Pancreas (tissue), 10 donors: ENCODE measurements at regions not wholly inside any gene's neighbourhood (a gene's known extent, or its start where the extent isn't known, plus 50 kb on each side); places are given as distances from the start of the nearest gene placed in this dataset.

Experiments used
- ATAC-seq, 4 donors: fragments of 200-7000 bp; cut with Tn5 transposase; one replicate each; pipeline versions ENCODE4 v1.8.0 to v1.9.1; 2020; ENCODE audit warnings: mild to moderate bottlenecking in 4 of 4, moderate library complexity in 4 of 4
- DNase-seq, 6 donors: peaks; one replicate each; pipeline ENCODE4 v3.0.0-alpha.2; 2020
- FAIRE-seq: peaks from 2 replicates; lab custom pipeline; 2012; peaks lifted over from hg19 to GRCh38; lab: Jason Lieb, UNC
- H3K27ac ChIP-seq, 4 donors: fragments of 200-600 bp; sonication (generic); 1 replicate in 3 of 4; 2 replicates in 1 of 4; pipeline versions ENCODE4 v1.5.0 to v1.8.0; 2020
- H3K27me3 ChIP-seq, 4 donors: fragments of 200-600 bp; one replicate each; pipeline ENCODE4 v1.8.0; 2021
- H3K36me3 ChIP-seq, 3 donors: fragments of 200-600 bp; sonication (generic) in 1 of 3; one replicate each; pipeline versions ENCODE4 v1.5.0 to v1.8.0; 2020 to 2021
- H3K4me1 ChIP-seq, 3 donors: fragments of 200-600 bp; one replicate each; pipeline ENCODE4 v1.8.0; 2021
- H3K4me3 ChIP-seq, 4 donors: fragments of 200-600 bp; sonication (generic) in 2 of 4; one replicate each; pipeline versions ENCODE4 v1.5.0 to v1.8.0; 2020 to 2021
- H3K9me3 ChIP-seq, 4 donors: fragments of 200-600 bp; one replicate each; pipeline ENCODE4 v1.8.0; 2021
- WGBS, 2 donors: extraction: QIAGEN DNeasy Blood & Tissue Kit; methylation state at CpG; one replicate each; pipeline ENCODE4 v1.1.7; 2013; 5-methylcytosine and 5-hydroxymethylcytosine counted together
- intact Hi-C, 3 donors: fragments of 100-400 bp; cut with DNase I; formaldehyde crosslinking; loops; one replicate each; pipeline versions ENCODE4 v1.11.1 to v1.14.2; 2022
- TF ChIP-seq, protein P1 (sequence below), 4 donors: fragments of 200-600 bp; sonication (generic) in 3 of 4; IDR thresholded peaks; one replicate each; pipeline versions ENCODE4 v1.5.0 to v1.8.0; 2021; ENCODE audit warnings: antibody characterized with exemption in 4 of 4
- donor health status: healthy with polysubstance abuse.
- donor health status: DM: no; HTN: no; CAD: no; lungs with moderate emphysema.
- donor health status: DM: no; HTN: no; CAD: no.
- donor health status: control.
- donor health status: control.
- donor health status: Bipolar disorder and iron deficiency.
- donor health status: DM: yes; HTN: yes; CAD: no.
- donor health status: DM: no; HTN: no; CAD: no.
- donor health status: DM: no; HTN: no; CAD: no.
- donor health status: DM: yes; HTN: yes; CAD: no.

GRCh38 chr6:113388996-113389395, 468.1 kb upstream of the MARCKS start:
- FAIRE-seq (no peak), ATAC-seq (no peak), DNase-seq (no peak)
- Histone ChIP-seq H3K27ac (no peak overlapping the region), H3K4me1 (no peaks in the 10 kb centered on the region), H3K27me3 (no peaks in the 10 kb centered on the region), H3K36me3 (no peaks in the 10 kb centered on the region), H3K4me3 (no peak overlapping the region), H3K9me3 (no peaks in the 10 kb centered on the region)
- intact Hi-C loops: no loop called here
- TF ChIP-seq, protein P1, sequence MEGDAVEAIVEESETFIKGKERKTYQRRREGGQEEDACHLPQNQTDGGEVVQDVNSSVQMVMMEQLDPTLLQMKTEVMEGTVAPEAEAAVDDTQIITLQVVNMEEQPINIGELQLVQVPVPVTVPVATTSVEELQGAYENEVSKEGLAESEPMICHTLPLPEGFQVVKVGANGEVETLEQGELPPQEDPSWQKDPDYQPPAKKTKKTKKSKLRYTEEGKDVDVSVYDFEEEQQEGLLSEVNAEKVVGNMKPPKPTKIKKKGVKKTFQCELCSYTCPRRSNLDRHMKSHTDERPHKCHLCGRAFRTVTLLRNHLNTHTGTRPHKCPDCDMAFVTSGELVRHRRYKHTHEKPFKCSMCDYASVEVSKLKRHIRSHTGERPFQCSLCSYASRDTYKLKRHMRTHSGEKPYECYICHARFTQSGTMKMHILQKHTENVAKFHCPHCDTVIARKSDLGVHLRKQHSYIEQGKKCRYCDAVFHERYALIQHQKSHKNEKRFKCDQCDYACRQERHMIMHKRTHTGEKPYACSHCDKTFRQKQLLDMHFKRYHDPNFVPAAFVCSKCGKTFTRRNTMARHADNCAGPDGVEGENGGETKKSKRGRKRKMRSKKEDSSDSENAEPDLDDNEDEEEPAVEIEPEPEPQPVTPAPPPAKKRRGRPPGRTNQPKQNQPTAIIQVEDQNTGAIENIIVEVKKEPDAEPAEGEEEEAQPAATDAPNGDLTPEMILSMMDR (IDR thresholded peaks at IDR 0.05): no peak
- 49 to 59% methylated on average over 2 of the region's 2 CpGs for WGBS, 2 donors

GRCh38 chr6:113392551-113393055, 464.5 kb upstream of the MARCKS start:
- H3K4me1 ChIP-seq: no peaks in the 10 kb centered on the region
- FAIRE-seq (no peak), DNase-seq (no peak), ATAC-seq (no peak)
- intact Hi-C loops: no loop called here
- 93% methylated on average over 3 of the region's 3 CpGs for WGBS, 2 donors
- no peaks in the 10 kb centered on the region for H3K27me3 ChIP-seq
- H3K27ac ChIP-seq: no peak overlapping the region
- TF ChIP-seq, protein P1 (IDR thresholded peaks at IDR 0.05): no peak
- no peak overlapping the region for H3K4me3 ChIP-seq
- H3K9me3 ChIP-seq: no peaks in the 10 kb centered on the region
- H3K36me3 ChIP-seq: no peaks in the 10 kb centered on the region

DNA sequence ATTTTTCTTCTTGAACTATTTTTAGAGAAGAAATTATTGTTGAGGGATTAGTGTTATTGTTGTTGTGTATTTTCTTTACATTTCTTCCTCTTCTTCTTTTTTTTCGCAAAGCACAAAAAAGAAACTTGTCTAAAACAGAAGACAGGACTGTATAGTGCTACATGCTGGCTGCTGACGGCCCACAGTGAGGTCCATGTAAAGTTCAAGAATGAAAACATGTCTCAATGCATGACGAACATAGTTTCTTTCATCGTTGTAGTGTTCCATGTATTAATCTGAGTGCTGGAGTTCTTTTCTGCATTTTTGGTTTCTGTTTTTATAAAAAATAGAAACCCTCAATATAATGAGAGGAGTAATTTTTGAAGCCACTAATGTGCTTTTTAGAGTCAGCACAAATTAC, 462.9 kb upstream of the MARCKS start:
- no peak overlapping the region for H3K27ac ChIP-seq
- H3K4me1 ChIP-seq: no peaks in the 10 kb centered on the region
- no peak overlapping the region for H3K4me3 ChIP-seq
- H3K27me3 ChIP-seq: no peaks in the 10 kb centered on the region
- ATAC-seq (no peak), DNase-seq (no peak), FAIRE-seq (no peak)
- 84 to 88% methylated on average over 4 of the region's 4 CpGs for WGBS, 2 donors
- intact Hi-C loops: no loop called here
- TF ChIP-seq, protein P1 (IDR thresholded peaks at IDR 0.05): no peak
- H3K9me3 ChIP-seq: no peaks in the 10 kb centered on the region
- H3K36me3 ChIP-seq: no peaks in the 10 kb centered on the region

- WGBS, 2 donors: 94 to 98% methylated on average over 2 of the region's 2 CpGs
Measured at GRCh38 chr6:113394729-113395128, 462.4 kb upstream of the MARCKS start.

DNA sequence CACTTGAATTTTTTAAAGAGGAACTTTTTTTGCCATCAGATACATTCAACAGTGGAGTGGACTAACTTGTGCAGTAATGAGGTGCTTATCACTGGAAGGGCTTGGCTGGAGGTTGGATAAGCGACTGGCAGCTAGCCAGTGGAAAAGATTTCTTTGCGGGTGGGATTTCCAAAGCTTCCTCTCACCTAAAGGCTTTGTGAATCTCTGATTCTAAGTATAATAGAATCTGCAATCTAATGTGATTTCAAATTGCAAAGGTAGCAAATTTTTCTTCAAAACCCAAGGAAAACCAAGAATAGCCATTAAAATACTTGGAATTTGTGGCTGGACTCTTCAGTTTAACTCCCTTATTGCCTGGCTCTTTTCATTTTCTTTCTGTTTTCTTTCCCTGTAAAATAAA, 460.4 kb upstream of the MARCKS start:
- ATAC-seq: peak in 1 of 4 donors; percentile 51
- H3K9me3 ChIP-seq: no peaks in the 10 kb centered on the region
- no peak for FAIRE-seq
- DNase-seq: peak in 1 of 6 donors; percentile 18
- 17 to 19% methylated on average over 2 of the region's 2 CpGs for WGBS, 2 donors
- no peak overlapping the region for H3K27ac ChIP-seq
- TF ChIP-seq, protein P1 (IDR thresholded peaks at IDR 0.05): no peak
- no peak overlapping the region for H3K4me3 ChIP-seq
- H3K36me3 ChIP-seq: no peaks in the 10 kb centered on the region
- peaks cover 0 to under 1% (median 0%) of the 10 kb centered on the region in 3 donors for H3K4me1 ChIP-seq
- no peaks in the 10 kb centered on the region for H3K27me3 ChIP-seq
- intact Hi-C loops: no loop called here

More at GRCh38 chr6:113394729-113395128, 462.4 kb upstream of the MARCKS start:
- H3K9me3 ChIP-seq: no peaks in the 10 kb centered on the region
- intact Hi-C loops: no loop called here
- H3K27ac ChIP-seq: no peak overlapping the region
- no peaks in the 10 kb centered on the region for H3K4me1 ChIP-seq
- H3K27me3 ChIP-seq: no peaks in the 10 kb centered on the region
- ATAC-seq (no peak), DNase-seq (no peak), FAIRE-seq (no peak)
- no peaks in the 10 kb centered on the region for H3K36me3 ChIP-seq
- H3K4me3 ChIP-seq: no peak overlapping the region
- TF ChIP-seq, protein P1 (IDR thresholded peaks at IDR 0.05): no peak
